ENCODE measurements at regions not wholly inside any gene's neighbourhood (a gene's known extent, or its start where the extent isn't known, plus 50 kb on each side); places are given as distances from the start of the nearest gene placed in this dataset.

DNA sequence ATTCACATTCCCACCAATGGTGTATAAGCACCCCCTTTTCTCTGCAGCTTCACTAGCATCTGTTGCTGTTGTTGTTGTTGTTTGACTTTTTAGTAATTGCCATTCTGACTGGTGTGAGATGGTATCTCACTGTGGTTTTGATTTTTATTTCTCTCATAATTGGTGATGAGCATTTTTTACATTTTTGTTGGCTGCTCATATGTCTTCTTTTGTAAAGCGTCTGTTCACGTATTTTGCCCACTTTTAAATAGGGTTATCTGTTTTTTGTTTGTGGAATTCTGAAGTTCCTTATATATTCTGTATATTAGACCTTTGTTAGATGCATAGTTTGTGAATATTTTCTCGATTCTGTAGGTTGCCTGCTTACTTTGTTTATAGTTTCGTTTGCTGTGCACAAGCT lies 278.4 kb upstream of the TNP1 start:
- TF ChIP-seq, protein P1, sequence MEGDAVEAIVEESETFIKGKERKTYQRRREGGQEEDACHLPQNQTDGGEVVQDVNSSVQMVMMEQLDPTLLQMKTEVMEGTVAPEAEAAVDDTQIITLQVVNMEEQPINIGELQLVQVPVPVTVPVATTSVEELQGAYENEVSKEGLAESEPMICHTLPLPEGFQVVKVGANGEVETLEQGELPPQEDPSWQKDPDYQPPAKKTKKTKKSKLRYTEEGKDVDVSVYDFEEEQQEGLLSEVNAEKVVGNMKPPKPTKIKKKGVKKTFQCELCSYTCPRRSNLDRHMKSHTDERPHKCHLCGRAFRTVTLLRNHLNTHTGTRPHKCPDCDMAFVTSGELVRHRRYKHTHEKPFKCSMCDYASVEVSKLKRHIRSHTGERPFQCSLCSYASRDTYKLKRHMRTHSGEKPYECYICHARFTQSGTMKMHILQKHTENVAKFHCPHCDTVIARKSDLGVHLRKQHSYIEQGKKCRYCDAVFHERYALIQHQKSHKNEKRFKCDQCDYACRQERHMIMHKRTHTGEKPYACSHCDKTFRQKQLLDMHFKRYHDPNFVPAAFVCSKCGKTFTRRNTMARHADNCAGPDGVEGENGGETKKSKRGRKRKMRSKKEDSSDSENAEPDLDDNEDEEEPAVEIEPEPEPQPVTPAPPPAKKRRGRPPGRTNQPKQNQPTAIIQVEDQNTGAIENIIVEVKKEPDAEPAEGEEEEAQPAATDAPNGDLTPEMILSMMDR (CRISPR knock-in tag; IDR thresholded peaks at IDR 0.05) = no peak
- TF ChIP-seq, protein P2, sequence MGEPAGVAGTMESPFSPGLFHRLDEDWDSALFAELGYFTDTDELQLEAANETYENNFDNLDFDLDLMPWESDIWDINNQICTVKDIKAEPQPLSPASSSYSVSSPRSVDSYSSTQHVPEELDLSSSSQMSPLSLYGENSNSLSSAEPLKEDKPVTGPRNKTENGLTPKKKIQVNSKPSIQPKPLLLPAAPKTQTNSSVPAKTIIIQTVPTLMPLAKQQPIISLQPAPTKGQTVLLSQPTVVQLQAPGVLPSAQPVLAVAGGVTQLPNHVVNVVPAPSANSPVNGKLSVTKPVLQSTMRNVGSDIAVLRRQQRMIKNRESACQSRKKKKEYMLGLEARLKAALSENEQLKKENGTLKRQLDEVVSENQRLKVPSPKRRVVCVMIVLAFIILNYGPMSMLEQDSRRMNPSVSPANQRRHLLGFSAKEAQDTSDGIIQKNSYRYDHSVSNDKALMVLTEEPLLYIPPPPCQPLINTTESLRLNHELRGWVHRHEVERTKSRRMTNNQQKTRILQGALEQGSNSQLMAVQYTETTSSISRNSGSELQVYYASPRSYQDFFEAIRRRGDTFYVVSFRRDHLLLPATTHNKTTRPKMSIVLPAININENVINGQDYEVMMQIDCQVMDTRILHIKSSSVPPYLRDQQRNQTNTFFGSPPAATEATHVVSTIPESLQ (CRISPR knock-in tag; conservative IDR thresholded peaks at IDR 0.05) = no peak
- no peak for TF ChIP-seq CBX2 (IDR thresholded peaks at IDR 0.05; ENCODE audit: low read depth, low read length)
- no peak for TF ChIP-seq CBX2 (CRISPR knock-in tag; IDR thresholded peaks at IDR 0.05; ENCODE audit: low read depth)
- TF ChIP-seq, protein P3, sequence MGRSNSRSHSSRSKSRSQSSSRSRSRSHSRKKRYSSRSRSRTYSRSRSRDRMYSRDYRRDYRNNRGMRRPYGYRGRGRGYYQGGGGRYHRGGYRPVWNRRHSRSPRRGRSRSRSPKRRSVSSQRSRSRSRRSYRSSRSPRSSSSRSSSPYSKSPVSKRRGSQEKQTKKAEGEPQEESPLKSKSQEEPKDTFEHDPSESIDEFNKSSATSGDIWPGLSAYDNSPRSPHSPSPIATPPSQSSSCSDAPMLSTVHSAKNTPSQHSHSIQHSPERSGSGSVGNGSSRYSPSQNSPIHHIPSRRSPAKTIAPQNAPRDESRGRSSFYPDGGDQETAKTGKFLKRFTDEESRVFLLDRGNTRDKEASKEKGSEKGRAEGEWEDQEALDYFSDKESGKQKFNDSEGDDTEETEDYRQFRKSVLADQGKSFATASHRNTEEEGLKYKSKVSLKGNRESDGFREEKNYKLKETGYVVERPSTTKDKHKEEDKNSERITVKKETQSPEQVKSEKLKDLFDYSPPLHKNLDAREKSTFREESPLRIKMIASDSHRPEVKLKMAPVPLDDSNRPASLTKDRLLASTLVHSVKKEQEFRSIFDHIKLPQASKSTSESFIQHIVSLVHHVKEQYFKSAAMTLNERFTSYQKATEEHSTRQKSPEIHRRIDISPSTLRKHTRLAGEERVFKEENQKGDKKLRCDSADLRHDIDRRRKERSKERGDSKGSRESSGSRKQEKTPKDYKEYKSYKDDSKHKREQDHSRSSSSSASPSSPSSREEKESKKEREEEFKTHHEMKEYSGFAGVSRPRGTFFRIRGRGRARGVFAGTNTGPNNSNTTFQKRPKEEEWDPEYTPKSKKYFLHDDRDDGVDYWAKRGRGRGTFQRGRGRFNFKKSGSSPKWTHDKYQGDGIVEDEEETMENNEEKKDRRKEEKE (IDR thresholded peaks at IDR 0.05) = no peak
- TF ChIP-seq EZH2 (conservative IDR thresholded peaks at IDR 0.05; ENCODE audit: low read depth, low read length) = no peak
- TF ChIP-seq EP300 (IDR thresholded peaks at IDR 0.05; ENCODE audit: low read depth in 2 of 2, low read length in 2 of 2) = no peak
- TF ChIP-seq EP300 (CRISPR knock-in tag; IDR thresholded peaks at IDR 0.05; ENCODE audit: borderline replicate concordance) = no peak
- TF ChIP-seq, protein P4, sequence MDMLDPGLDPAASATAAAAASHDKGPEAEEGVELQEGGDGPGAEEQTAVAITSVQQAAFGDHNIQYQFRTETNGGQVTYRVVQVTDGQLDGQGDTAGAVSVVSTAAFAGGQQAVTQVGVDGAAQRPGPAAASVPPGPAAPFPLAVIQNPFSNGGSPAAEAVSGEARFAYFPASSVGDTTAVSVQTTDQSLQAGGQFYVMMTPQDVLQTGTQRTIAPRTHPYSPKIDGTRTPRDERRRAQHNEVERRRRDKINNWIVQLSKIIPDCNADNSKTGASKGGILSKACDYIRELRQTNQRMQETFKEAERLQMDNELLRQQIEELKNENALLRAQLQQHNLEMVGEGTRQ (IDR thresholded peaks at IDR 0.05; ENCODE audit: low read depth, low read length) = no peak
- TF ChIP-seq, protein P4 (CRISPR knock-in tag; IDR thresholded peaks at IDR 0.05; ENCODE audit: borderline replicate concordance) = no peak
